ENCODE measurements at regions not wholly inside any gene's neighbourhood (a gene's known extent, or its start where the extent isn't known, plus 50 kb on each side); places are given as distances from the start of the nearest gene placed in this dataset.

- ChIA-PET CTCF (interaction anchor here (0.6 to 0.7 kb wide), 2 partner anchors 18 to 150 kb away, joined by 3 read pairs; no protein-coding TSS in a partner anchor), POLR2A (no interaction called here)
- TF ChIP-seq PRDM4 (tag by site-specific recombination; IDR thresholded peaks at IDR 0.05): no peak
- TF ChIP-seq ZIC2 (tag by site-specific recombination; IDR thresholded peaks at IDR 0.05): peak; percentile 36; the same call in 1 of the 2 replicates
- Histone ChIP-seq H3K4me1 (ENCODE audit: control insufficient read depth, insufficient read depth, low read length) (peaks cover 24% of the 10 kb centered on the region), H3K27ac (ENCODE audit: extremely low read depth, low read depth, low read length) (no peak overlapping the region), H3K9me3 (ENCODE audit: control insufficient read depth, insufficient read depth, low read depth, low read length) (no peaks in the 10 kb centered on the region), H3K36me3 (ENCODE audit: control insufficient read depth in 2 of 2, insufficient read depth in 1 of 2, low read length in 2 of 2) (no peaks in the 10 kb centered on the region; a peak in 1 of 3 replicates), H3K4me3 (ENCODE audit: low read depth, low read length) (no peak overlapping the region)
Observed at GRCh38 chr9:535356-535755, 306.1 kb upstream of the DMRT1 start.

- H3K9me3 ChIP-seq (ENCODE audit: control insufficient read depth, insufficient read depth, low read depth, low read length): no peaks in the 10 kb centered on the region
- peaks cover 24% of the 10 kb centered on the region for H3K4me1 ChIP-seq (ENCODE audit: control insufficient read depth, insufficient read depth, low read length)
- no peak overlapping the region for H3K27ac ChIP-seq (ENCODE audit: extremely low read depth, low read depth, low read length)
- H3K4me3 ChIP-seq (ENCODE audit: low read depth, low read length): no peak overlapping the region
- H3K36me3 ChIP-seq (ENCODE audit: control insufficient read depth in 2 of 2, insufficient read depth in 1 of 2, low read length in 2 of 2): no peaks in the 10 kb centered on the region; a peak in 1 of 3 replicates
- CTCF ChIA-PET: interaction anchor here (0.7 to 1.0 kb wide), 2 partner anchors 32 to 267 kb away, joined by 3 read pairs; partner anchors contain the start of gene KANK1
- POLR2A ChIA-PET: interaction anchor here (0.6 kb wide), 1 partner anchor 13 kb away, joined by 3 read pairs; no protein-coding TSS in a partner anchor
- no peak for TF ChIP-seq ZNF473 (tag by site-specific recombination; IDR thresholded peaks at IDR 0.05)
- TF ChIP-seq HOXC10 (CRISPR knock-in tag; IDR thresholded peaks at IDR 0.05): no peak
- TF ChIP-seq PRDM6 (tag by site-specific recombination; IDR thresholded peaks at IDR 0.05): 0 out of 2 replicates have a peak, but pooled peaks have one; percentile 14
- TF ChIP-seq ZNF302 (tag by site-specific recombination; IDR thresholded peaks at IDR 0.05; ENCODE audit: low read depth): no peak
- no peak for TF ChIP-seq PRDM1 (tag by site-specific recombination; IDR thresholded peaks at IDR 0.05)
- TF ChIP-seq, protein P1, sequence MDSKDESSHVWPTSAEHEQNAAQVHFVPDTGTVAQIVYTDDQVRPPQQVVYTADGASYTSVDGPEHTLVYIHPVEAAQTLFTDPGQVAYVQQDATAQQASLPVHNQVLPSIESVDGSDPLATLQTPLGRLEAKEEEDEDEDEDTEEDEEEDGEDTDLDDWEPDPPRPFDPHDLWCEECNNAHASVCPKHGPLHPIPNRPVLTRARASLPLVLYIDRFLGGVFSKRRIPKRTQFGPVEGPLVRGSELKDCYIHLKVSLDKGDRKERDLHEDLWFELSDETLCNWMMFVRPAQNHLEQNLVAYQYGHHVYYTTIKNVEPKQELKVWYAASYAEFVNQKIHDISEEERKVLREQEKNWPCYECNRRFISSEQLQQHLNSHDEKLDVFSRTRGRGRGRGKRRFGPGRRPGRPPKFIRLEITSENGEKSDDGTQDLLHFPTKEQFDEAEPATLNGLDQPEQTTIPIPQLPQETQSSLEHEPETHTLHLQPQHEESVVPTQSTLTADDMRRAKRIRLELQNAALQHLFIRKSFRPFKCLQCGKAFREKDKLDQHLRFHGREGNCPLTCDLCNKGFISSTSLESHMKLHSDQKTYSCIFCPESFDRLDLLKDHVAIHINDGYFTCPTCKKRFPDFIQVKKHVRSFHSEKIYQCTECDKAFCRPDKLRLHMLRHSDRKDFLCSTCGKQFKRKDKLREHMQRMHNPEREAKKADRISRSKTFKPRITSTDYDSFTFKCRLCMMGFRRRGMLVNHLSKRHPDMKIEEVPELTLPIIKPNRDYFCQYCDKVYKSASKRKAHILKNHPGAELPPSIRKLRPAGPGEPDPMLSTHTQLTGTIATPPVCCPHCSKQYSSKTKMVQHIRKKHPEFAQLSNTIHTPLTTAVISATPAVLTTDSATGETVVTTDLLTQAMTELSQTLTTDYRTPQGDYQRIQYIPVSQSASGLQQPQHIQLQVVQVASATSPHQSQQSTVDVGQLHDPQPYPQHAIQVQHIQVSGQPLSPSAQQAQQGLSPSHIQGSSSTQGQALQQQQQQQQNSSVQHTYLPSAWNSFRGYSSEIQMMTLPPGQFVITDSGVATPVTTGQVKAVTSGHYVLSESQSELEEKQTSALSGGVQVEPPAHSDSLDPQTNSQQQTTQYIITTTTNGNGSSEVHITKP (tag by site-specific recombination; IDR thresholded peaks at IDR 0.05): peak; percentile 54; the same call in 1 of the 2 replicates
Observed at GRCh38 chr9:536597-537511, 304.6 kb upstream of the DMRT1 start.

DNA sequence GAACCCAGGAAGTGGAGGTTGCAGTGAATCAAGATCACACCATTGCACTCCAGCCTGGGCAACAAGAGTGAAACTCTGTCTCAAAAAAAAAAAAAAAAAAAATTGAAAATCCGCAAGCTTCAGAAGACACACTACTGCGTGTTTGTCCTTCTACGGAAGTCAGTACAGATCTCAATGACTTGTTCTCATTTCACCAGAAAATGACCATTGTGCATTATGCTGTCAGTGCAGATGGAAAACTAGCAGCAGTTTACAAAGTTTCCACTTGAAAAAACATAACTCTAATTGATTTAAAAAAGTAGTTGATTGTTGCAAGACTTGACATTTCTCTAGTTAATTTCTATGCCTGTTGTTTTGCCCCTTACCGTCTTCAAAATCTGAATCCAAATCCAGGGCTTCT, 298.0 kb upstream of the DMRT1 start:
- H3K4me3 ChIP-seq (ENCODE audit: low read depth, low read length): no peak overlapping the region
- ChIA-PET POLR2A (no interaction called here), CTCF (interaction anchor here (0.6 to 0.9 kb wide), 3 partner anchors 36 to 727 kb away, joined by 3 to 4 read pairs (median 3); no protein-coding TSS in a partner anchor)
- no peak overlapping the region for H3K27ac ChIP-seq (ENCODE audit: extremely low read depth, low read depth, low read length)
- TF ChIP-seq ZNF366 (tag by site-specific recombination; conservative IDR thresholded peaks at IDR 0.05): no peak
- TF ChIP-seq ZNF639 (tag by site-specific recombination; IDR thresholded peaks at IDR 0.05): no peak
- no peak for TF ChIP-seq ZNF302 (tag by site-specific recombination; IDR thresholded peaks at IDR 0.05; ENCODE audit: low read depth)
- TF ChIP-seq ZNF121 (tag by site-specific recombination; IDR thresholded peaks at IDR 0.05): no peak
- peaks cover under 1% of the 10 kb centered on the region; the same call in 1 of the 2 replicates for H3K4me1 ChIP-seq (ENCODE audit: control insufficient read depth, insufficient read depth, low read length)
- no peaks in the 10 kb centered on the region for H3K9me3 ChIP-seq (ENCODE audit: control insufficient read depth, insufficient read depth, low read depth, low read length)
- no peaks in the 10 kb centered on the region; a peak in 1 of 3 replicates for H3K36me3 ChIP-seq (ENCODE audit: control insufficient read depth in 2 of 2, insufficient read depth in 1 of 2, low read length in 2 of 2)

Data from HEK293 (cell line).